ENCODE measurements at regions not wholly inside any gene's neighbourhood (a gene's known extent, or its start where the extent isn't known, plus 50 kb on each side); places are given as distances from the start of the nearest gene placed in this dataset.

DNA sequence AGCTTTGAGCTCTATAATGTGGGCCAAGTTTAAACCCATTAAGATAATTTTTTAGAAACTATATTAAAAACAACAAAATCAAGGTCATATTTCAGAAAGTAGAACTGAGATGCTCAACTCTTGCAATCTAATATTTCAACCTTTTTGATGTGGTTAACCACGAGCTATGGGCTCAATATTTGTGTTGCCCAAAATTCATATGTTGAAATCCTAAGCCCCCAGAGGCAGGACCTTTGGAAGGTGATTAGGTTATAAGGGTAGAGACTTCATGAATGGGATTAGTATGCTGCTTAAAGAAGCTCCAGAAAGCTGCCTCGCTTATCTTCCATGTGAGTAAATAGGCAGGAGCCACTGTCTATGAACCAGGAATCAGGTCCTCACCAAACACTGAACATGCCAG is 284.4 kb downstream of the CRPPA start:
- no TSS peak for BruUV-seq (replicated peaks)
- H3K27me3 Mint-ChIP-seq (ENCODE audit: insufficient read depth, unreplicated experiment): no peaks in the 10 kb centered on the region
- TF ChIP-seq, protein P1, sequence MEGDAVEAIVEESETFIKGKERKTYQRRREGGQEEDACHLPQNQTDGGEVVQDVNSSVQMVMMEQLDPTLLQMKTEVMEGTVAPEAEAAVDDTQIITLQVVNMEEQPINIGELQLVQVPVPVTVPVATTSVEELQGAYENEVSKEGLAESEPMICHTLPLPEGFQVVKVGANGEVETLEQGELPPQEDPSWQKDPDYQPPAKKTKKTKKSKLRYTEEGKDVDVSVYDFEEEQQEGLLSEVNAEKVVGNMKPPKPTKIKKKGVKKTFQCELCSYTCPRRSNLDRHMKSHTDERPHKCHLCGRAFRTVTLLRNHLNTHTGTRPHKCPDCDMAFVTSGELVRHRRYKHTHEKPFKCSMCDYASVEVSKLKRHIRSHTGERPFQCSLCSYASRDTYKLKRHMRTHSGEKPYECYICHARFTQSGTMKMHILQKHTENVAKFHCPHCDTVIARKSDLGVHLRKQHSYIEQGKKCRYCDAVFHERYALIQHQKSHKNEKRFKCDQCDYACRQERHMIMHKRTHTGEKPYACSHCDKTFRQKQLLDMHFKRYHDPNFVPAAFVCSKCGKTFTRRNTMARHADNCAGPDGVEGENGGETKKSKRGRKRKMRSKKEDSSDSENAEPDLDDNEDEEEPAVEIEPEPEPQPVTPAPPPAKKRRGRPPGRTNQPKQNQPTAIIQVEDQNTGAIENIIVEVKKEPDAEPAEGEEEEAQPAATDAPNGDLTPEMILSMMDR (IDR thresholded peaks at IDR 0.05; ENCODE audit: unreplicated experiment): no peak
- intact Hi-C loops (cut with micrococcal nuclease): no loop called here
- no peak overlapping the region for H3K4me3 Mint-ChIP-seq (ENCODE audit: unreplicated experiment)
- H3K9me3 Mint-ChIP-seq (ENCODE audit: unreplicated experiment): no peaks in the 10 kb centered on the region
- no peaks in the 10 kb centered on the region for H3K36me3 Mint-ChIP-seq (ENCODE audit: insufficient read depth, unreplicated experiment)
- POLR2A ChIA-PET: interaction anchor here (1.0 kb wide), 1 partner anchor 12 kb away, joined by 3 read pairs; no protein-coding TSS in a partner anchor
- H3K4me1 Mint-ChIP-seq (ENCODE audit: insufficient read depth, unreplicated experiment): no peaks in the 10 kb centered on the region
- H3K27ac Mint-ChIP-seq (ENCODE audit: low read depth, unreplicated experiment): no peak overlapping the region
- CTCF ChIA-PET: interaction anchor here (0.6 kb wide), 3 partner anchors 8 to 64 kb away, joined by 4 read pairs; no protein-coding TSS in a partner anchor
- no peak for DNase-seq (ENCODE audit: unreplicated experiment)

DNA sequence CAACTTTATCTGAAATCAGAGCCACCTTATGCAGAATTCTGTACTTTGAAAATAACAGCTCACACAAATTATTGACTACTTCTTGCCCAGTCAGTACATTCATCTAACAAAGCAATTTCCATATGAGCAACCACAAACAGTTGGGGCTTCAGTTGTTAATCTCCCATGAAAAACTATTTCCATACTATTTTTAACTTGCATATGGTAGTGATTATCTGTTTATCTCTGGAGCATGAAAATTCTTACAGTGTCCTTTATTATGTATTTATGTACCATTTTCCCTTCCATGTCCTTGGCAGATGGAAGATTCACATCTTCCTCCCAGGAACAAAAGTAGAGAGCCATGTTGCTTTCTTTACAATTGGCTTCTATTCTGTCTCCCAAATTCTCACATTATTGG is 285.7 kb downstream of the CRPPA start:
- TF ChIP-seq, protein P1 (IDR thresholded peaks at IDR 0.05; ENCODE audit: unreplicated experiment): no peak
- CTCF ChIA-PET: no interaction called here
- Mint-ChIP-seq H3K36me3 (ENCODE audit: insufficient read depth, unreplicated experiment) (no peaks in the 10 kb centered on the region), H3K4me3 (ENCODE audit: unreplicated experiment) (no peak overlapping the region), H3K4me1 (ENCODE audit: insufficient read depth, unreplicated experiment) (peaks cover 6% of the 10 kb centered on the region), H3K27me3 (ENCODE audit: insufficient read depth, unreplicated experiment) (no peaks in the 10 kb centered on the region), H3K27ac (ENCODE audit: low read depth, unreplicated experiment) (no peak overlapping the region), H3K9me3 (ENCODE audit: unreplicated experiment) (no peaks in the 10 kb centered on the region)
- no peak for DNase-seq (ENCODE audit: unreplicated experiment)
- intact Hi-C loops (cut with micrococcal nuclease): no loop called here
- POLR2A ChIA-PET: no interaction called here
- no TSS peak for BruUV-seq (replicated peaks)

DNA sequence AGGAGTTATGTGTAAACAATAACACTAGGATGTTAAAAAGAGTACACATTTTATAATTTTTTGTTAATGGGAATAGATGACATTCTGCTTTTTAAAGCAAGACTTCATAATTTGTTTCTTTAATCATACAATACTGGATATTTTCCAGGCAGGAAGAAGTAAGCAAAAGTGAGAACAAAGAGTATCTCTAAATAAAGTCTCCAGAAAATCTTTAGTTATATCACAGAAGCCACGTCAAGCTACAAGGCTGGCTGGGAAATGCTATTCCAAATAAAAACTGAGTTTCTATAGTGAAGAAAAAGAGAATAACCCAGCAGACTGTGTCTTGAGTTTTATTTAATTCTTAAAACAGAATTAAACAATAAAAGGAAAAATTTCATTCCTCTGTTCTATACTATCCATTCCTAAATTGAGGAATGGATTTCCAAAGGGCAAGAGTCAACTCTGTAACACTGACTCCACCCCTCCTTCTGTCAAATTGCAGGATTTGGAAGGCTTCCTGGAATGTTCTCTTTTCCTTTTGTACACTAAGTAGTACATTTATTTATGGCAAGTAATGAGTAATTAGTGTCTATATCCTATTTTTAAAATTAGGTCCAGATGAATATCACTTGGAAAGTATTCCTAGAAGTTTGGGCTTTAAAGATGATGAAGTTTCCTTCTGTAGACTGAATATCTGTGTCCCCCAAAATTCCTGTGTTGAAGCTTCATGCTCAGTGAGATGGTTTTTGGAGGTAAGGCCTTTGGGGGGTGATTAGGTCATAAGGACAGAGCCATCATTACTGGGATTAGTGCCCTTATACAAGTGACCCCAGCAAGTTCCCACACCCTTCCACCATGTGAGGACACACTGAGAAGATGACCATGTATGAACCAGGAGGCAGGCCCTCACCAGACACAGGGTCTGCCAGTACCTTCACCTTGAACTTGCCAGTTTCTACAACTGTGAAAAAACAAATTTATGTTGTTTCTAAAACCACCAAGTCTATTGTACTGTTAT is 290.9 kb downstream of the CRPPA start:
- peaks cover 7% of the 10 kb centered on the region for H3K9me3 Mint-ChIP-seq (ENCODE audit: unreplicated experiment)
- no peaks in the 10 kb centered on the region for H3K27me3 Mint-ChIP-seq (ENCODE audit: insufficient read depth, unreplicated experiment)
- H3K4me1 Mint-ChIP-seq (ENCODE audit: insufficient read depth, unreplicated experiment): peaks cover 26% of the 10 kb centered on the region
- H3K27ac Mint-ChIP-seq (ENCODE audit: low read depth, unreplicated experiment): peak overlapping the region; percentile 11
- H3K36me3 Mint-ChIP-seq (ENCODE audit: insufficient read depth, unreplicated experiment): no peaks in the 10 kb centered on the region
- BruUV-seq (replicated peaks): no TSS peak
- peak overlapping the region; percentile 11 for H3K4me3 Mint-ChIP-seq (ENCODE audit: unreplicated experiment)
- ChIA-PET POLR2A (no interaction called here), CTCF (interaction anchor here (0.6 kb wide), 1 partner anchor 15 kb away, joined by 4 read pairs; no protein-coding TSS in a partner anchor)
- intact Hi-C loops (cut with micrococcal nuclease): no loop called here
- DNase-seq (ENCODE audit: unreplicated experiment): peak; percentile 13
- TF ChIP-seq, protein P1 (IDR thresholded peaks at IDR 0.05; ENCODE audit: unreplicated experiment): no peak

DNA sequence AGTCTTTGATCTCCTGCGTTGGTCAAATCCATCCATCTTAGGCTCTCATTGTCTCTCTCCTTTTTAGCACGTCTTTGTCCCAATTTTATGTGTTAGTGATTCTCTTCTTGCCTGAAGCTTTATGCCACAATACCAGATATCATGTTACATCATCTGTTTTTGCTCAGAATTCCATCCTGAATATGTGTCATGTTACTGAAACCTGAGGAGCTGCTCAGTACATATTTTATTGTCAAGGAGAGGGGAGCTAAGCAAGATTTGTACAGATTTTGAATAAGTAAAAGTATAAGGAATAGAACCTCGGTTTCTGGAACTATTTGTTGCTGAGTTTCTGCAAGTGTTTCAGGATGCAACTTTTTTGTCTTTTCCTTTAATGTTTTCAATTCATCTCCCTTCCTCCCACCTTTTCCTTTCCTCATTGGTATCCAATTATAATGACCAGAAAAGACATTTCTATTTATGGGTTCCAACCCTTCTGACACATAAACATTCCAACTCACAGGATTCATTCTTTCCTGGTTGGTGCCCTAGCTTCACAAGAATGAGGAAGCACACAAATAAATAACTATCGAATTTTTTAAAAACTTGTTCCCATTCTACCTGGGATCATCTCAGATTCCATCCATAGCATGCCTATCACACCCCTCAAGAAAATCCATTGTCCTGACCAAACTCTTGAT is 291.8 kb downstream of the CRPPA start:
- H3K36me3 Mint-ChIP-seq (ENCODE audit: insufficient read depth, unreplicated experiment): no peaks in the 10 kb centered on the region
- POLR2A ChIA-PET: interaction anchor here (0.7 kb wide), 2 partner anchors 280 to 435 kb away, joined by 5 read pairs; no protein-coding TSS in a partner anchor
- peak overlapping the region; percentile 11 for H3K4me3 Mint-ChIP-seq (ENCODE audit: unreplicated experiment)
- TF ChIP-seq, protein P1 (IDR thresholded peaks at IDR 0.05; ENCODE audit: unreplicated experiment): no peak
- peak overlapping the region; percentile 11 for H3K27ac Mint-ChIP-seq (ENCODE audit: low read depth, unreplicated experiment)
- H3K4me1 Mint-ChIP-seq (ENCODE audit: insufficient read depth, unreplicated experiment): peaks cover 26% of the 10 kb centered on the region
- intact Hi-C loops (cut with micrococcal nuclease): no loop called here
- CTCF ChIA-PET: interaction anchor here (0.6 to 0.7 kb wide), 3 partner anchors 16 to 66 kb away, joined by 3 to 5 read pairs (median 4); no protein-coding TSS in a partner anchor
- DNase-seq (ENCODE audit: unreplicated experiment): peak; percentile 75
- BruUV-seq (replicated peaks): no TSS peak
- no peaks in the 10 kb centered on the region for H3K27me3 Mint-ChIP-seq (ENCODE audit: insufficient read depth, unreplicated experiment)
- H3K9me3 Mint-ChIP-seq (ENCODE audit: unreplicated experiment): peaks cover 7% of the 10 kb centered on the region
